GM23338 (cell line): ENCODE measurements at regions not wholly inside any gene's neighbourhood (a gene's known extent, or its start where the extent isn't known, plus 50 kb on each side); places are given as distances from the start of the nearest gene placed in this dataset.

ENCODE experiments used
- EZH2 ChIP-seq: fragments of 200-600 bp; sonication (generic); IDR thresholded peaks from one replicate; pipeline ENCODE4 v1.8.0; 2017; ENCODE audit warnings: antibody characterized with exemption, mild to moderate bottlenecking, low read depth; ENCODE audit not compliant: unreplicated experiment
- EZH2phosphoT487 ChIP-seq: fragments of 200-600 bp; sonication (generic); IDR thresholded peaks from one replicate; pipeline ENCODE4 v1.8.1; 2018; ENCODE audit warnings: antibody characterized with exemption; ENCODE audit not compliant: unreplicated experiment
- JUNB ChIP-seq: IDR thresholded peaks from one replicate; pipeline ENCODE4 v1.6.1; 2016; ENCODE audit warnings: antibody characterized with exemption; ENCODE audit not compliant: unreplicated experiment
- NANOG ChIP-seq: IDR thresholded peaks from 2 replicates; pipeline ENCODE4 v1.6.1; 2016; ENCODE audit warnings: antibody characterized with exemption, borderline replicate concordance
- POLR2AphosphoS5 ChIP-seq: IDR thresholded peaks from 2 replicates; pipeline ENCODE4 v1.6.1; 2016; ENCODE audit warnings: antibody characterized with exemption, low read depth
- STAT1 ChIP-seq: IDR thresholded peaks from one replicate; pipeline ENCODE4 v1.6.1; 2016; ENCODE audit warnings: antibody characterized with exemption; ENCODE audit not compliant: unreplicated experiment
- ZNF331 ChIP-seq: fragments of 250-450 bp; sonication (Bioruptor Pico); IDR thresholded peaks from 2 replicates; pipeline ENCODE4 v1.5.0; 2020; ENCODE audit warnings: low read depth, mild to moderate bottlenecking, moderate library complexity
- TF ChIP-seq, protein P1 (sequence below), 2 experiments: fragments of 200-600 bp in 1 of 2; sonication (generic) in 1 of 2; conservative IDR thresholded peaks; 2 replicates each; pipeline versions ENCODE4 v1.5.1 to v1.6.1; 2016 to 2017; ENCODE audit warnings: antibody characterized with exemption in 2 of 2, low read depth in 2 of 2, mild to moderate bottlenecking in 2 of 2, moderate library complexity in 1 of 2
- TF ChIP-seq, protein P2 (sequence below): IDR thresholded peaks from one replicate; pipeline ENCODE4 v1.6.1; 2018; ENCODE audit warnings: antibody characterized with exemption; ENCODE audit not compliant: unreplicated experiment
- TF ChIP-seq, protein P3 (sequence below): IDR thresholded peaks from 2 replicates; pipeline ENCODE4 v1.6.1; 2016; ENCODE audit warnings: antibody characterized with exemption

DNA sequence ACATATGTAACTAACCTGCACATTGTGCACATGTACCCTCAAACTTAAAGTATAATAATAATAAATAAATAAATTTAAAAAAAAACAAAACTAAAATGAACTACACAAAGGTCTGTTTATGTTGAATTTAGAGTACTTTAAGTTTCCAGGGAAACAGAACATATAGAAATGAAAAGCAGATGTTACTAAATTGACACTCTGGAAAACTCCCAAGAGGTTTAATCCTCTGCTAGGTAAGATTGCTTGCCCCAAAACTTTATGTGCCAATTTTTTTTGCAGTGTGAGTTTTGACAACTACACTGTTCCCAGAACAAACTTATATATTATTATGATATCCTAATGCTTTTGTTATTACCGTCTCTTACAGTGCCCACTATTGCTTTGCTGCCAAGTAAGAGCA lies 134.3 kb upstream of the MRPS30 start:
- TF ChIP-seq, protein P1, sequence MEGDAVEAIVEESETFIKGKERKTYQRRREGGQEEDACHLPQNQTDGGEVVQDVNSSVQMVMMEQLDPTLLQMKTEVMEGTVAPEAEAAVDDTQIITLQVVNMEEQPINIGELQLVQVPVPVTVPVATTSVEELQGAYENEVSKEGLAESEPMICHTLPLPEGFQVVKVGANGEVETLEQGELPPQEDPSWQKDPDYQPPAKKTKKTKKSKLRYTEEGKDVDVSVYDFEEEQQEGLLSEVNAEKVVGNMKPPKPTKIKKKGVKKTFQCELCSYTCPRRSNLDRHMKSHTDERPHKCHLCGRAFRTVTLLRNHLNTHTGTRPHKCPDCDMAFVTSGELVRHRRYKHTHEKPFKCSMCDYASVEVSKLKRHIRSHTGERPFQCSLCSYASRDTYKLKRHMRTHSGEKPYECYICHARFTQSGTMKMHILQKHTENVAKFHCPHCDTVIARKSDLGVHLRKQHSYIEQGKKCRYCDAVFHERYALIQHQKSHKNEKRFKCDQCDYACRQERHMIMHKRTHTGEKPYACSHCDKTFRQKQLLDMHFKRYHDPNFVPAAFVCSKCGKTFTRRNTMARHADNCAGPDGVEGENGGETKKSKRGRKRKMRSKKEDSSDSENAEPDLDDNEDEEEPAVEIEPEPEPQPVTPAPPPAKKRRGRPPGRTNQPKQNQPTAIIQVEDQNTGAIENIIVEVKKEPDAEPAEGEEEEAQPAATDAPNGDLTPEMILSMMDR (conservative IDR thresholded peaks at IDR 0.05; ENCODE audit: low read depth in 2 of 2): no peak
- TF ChIP-seq POLR2AphosphoS5 (no peak), EZH2 (no peak), JUNB (no peak), EZH2phosphoT487 (no peak), STAT1 (no peak), NANOG (no peak), ZNF331 (CRISPR knock-in tag) (no peak)
- TF ChIP-seq, protein P2, sequence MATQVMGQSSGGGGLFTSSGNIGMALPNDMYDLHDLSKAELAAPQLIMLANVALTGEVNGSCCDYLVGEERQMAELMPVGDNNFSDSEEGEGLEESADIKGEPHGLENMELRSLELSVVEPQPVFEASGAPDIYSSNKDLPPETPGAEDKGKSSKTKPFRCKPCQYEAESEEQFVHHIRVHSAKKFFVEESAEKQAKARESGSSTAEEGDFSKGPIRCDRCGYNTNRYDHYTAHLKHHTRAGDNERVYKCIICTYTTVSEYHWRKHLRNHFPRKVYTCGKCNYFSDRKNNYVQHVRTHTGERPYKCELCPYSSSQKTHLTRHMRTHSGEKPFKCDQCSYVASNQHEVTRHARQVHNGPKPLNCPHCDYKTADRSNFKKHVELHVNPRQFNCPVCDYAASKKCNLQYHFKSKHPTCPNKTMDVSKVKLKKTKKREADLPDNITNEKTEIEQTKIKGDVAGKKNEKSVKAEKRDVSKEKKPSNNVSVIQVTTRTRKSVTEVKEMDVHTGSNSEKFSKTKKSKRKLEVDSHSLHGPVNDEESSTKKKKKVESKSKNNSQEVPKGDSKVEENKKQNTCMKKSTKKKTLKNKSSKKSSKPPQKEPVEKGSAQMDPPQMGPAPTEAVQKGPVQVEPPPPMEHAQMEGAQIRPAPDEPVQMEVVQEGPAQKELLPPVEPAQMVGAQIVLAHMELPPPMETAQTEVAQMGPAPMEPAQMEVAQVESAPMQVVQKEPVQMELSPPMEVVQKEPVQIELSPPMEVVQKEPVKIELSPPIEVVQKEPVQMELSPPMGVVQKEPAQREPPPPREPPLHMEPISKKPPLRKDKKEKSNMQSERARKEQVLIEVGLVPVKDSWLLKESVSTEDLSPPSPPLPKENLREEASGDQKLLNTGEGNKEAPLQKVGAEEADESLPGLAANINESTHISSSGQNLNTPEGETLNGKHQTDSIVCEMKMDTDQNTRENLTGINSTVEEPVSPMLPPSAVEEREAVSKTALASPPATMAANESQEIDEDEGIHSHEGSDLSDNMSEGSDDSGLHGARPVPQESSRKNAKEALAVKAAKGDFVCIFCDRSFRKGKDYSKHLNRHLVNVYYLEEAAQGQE: no peak
- TF ChIP-seq, protein P3, sequence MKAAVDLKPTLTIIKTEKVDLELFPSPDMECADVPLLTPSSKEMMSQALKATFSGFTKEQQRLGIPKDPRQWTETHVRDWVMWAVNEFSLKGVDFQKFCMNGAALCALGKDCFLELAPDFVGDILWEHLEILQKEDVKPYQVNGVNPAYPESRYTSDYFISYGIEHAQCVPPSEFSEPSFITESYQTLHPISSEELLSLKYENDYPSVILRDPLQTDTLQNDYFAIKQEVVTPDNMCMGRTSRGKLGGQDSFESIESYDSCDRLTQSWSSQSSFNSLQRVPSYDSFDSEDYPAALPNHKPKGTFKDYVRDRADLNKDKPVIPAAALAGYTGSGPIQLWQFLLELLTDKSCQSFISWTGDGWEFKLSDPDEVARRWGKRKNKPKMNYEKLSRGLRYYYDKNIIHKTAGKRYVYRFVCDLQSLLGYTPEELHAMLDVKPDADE: no peak
